ENCODE measurements at regions not wholly inside any gene's neighbourhood (a gene's known extent, or its start where the extent isn't known, plus 50 kb on each side); places are given as distances from the start of the nearest gene placed in this dataset.

- H3K4me1 ChIP-seq (ENCODE audit: control insufficient read depth, insufficient read depth, low read length): no peaks in the 10 kb centered on the region
- TF ChIP-seq CTCF (IDR thresholded peaks at IDR 0.05): no peak
- H3K27ac Mint-ChIP-seq: no peak overlapping the region
- no peak overlapping the region for H3K4me3 ChIP-seq (ENCODE audit: low read length)
- H3K36me3 Mint-ChIP-seq: no peaks in the 10 kb centered on the region
- H3K9me3 Mint-ChIP-seq: peaks cover 3 to 20% of the 10 kb centered on the region in 2 donors
- DNase-seq: no peak
- no peaks in the 10 kb centered on the region for H3K27me3 ChIP-seq (ENCODE audit: control insufficient read depth, insufficient read depth, low read length)
- no peaks in the 10 kb centered on the region for H3K27me3 Mint-ChIP-seq (ENCODE audit: low read depth in 2 of 2)
- no peak overlapping the region for H3K27ac ChIP-seq (ENCODE audit: low read length)
- no peak for ATAC-seq
- H3K36me3 ChIP-seq (ENCODE audit: control insufficient read depth, insufficient read depth, low read length): no peaks in the 10 kb centered on the region
- no peak overlapping the region for H3K4me3 Mint-ChIP-seq
- intact Hi-C loops (cut with micrococcal nuclease): no loop called here
- 89% methylated on average over 2 of the region's 2 CpGs for WGBS (ENCODE audit: insufficient coverage)
- H3K4me1 Mint-ChIP-seq: no peaks in the 10 kb centered on the region
- peaks cover 3% of the 10 kb centered on the region for H3K9me3 ChIP-seq (ENCODE audit: control insufficient read depth, insufficient read depth, low read length)
These were observed 843.9 kb upstream of the AUTS2 start for GRCh38 chr7:68754414-68754813.

- Mint-ChIP-seq H3K27me3 (ENCODE audit: low read depth in 2 of 2) (no peaks in the 10 kb centered on the region), H3K4me3 (no peak overlapping the region), H3K4me1 (no peaks in the 10 kb centered on the region), H3K36me3 (no peaks in the 10 kb centered on the region), H3K27ac (no peak overlapping the region), H3K9me3 (peaks cover 7 to 23% of the 10 kb centered on the region in 2 donors)
- 80% methylated on average over 4 of the region's 4 CpGs for WGBS (ENCODE audit: insufficient coverage)
- DNase-seq (no peak), ATAC-seq (no peak)
- no peaks in the 10 kb centered on the region for H3K4me1 ChIP-seq (ENCODE audit: control insufficient read depth, insufficient read depth, low read length)
- no peaks in the 10 kb centered on the region for H3K27me3 ChIP-seq (ENCODE audit: control insufficient read depth, insufficient read depth, low read length)
- no peak overlapping the region for H3K27ac ChIP-seq (ENCODE audit: low read length)
- H3K36me3 ChIP-seq (ENCODE audit: control insufficient read depth, insufficient read depth, low read length): no peaks in the 10 kb centered on the region
- peaks cover 6% of the 10 kb centered on the region for H3K9me3 ChIP-seq (ENCODE audit: control insufficient read depth, insufficient read depth, low read length)
- TF ChIP-seq CTCF (IDR thresholded peaks at IDR 0.05): no peak
- intact Hi-C loops (cut with micrococcal nuclease): no loop called here
- no peak overlapping the region for H3K4me3 ChIP-seq (ENCODE audit: low read length)
These were observed 841.2 kb upstream of the AUTS2 start for GRCh38 chr7:68756986-68757495.

- Histone ChIP-seq H3K27ac (ENCODE audit: low read length) (no peak overlapping the region), H3K9me3 (ENCODE audit: control insufficient read depth, insufficient read depth, low read length) (peaks cover 16% of the 10 kb centered on the region), H3K27me3 (ENCODE audit: control insufficient read depth, insufficient read depth, low read length) (no peaks in the 10 kb centered on the region), H3K4me1 (ENCODE audit: control insufficient read depth, insufficient read depth, low read length) (no peaks in the 10 kb centered on the region), H3K36me3 (ENCODE audit: control insufficient read depth, insufficient read depth, low read length) (no peaks in the 10 kb centered on the region), H3K4me3 (ENCODE audit: low read length) (no peak overlapping the region)
- 88% methylated on average over 3 of the region's 3 CpGs for WGBS (ENCODE audit: insufficient coverage)
- Mint-ChIP-seq H3K36me3 (no peaks in the 10 kb centered on the region), H3K9me3 (peaks cover 4 to 15% of the 10 kb centered on the region in 2 donors), H3K4me1 (no peaks in the 10 kb centered on the region), H3K4me3 (no peak overlapping the region), H3K27ac (no peak overlapping the region), H3K27me3 (ENCODE audit: low read depth in 2 of 2) (no peaks in the 10 kb centered on the region)
- TF ChIP-seq CTCF (IDR thresholded peaks at IDR 0.05): no peak
- intact Hi-C loops (cut with micrococcal nuclease): no loop called here
- ATAC-seq (no peak), DNase-seq (no peak)
These were observed 837.7 kb upstream of the AUTS2 start for GRCh38 chr7:68760556-68760955.

GRCh38 chr7:68767462-68767861, 830.8 kb upstream of the AUTS2 start:
- WGBS (ENCODE audit: insufficient coverage): 83% methylated on average over 2 of the region's 4 CpGs
- TF ChIP-seq CTCF (IDR thresholded peaks at IDR 0.05): no peak
- Histone ChIP-seq H3K4me1 (ENCODE audit: control insufficient read depth, insufficient read depth, low read length) (no peaks in the 10 kb centered on the region), H3K36me3 (ENCODE audit: control insufficient read depth, insufficient read depth, low read length) (no peaks in the 10 kb centered on the region), H3K27me3 (ENCODE audit: control insufficient read depth, insufficient read depth, low read length) (no peaks in the 10 kb centered on the region), H3K4me3 (ENCODE audit: low read length) (no peak overlapping the region), H3K9me3 (ENCODE audit: control insufficient read depth, insufficient read depth, low read length) (peaks cover 14% of the 10 kb centered on the region), H3K27ac (ENCODE audit: low read length) (no peak overlapping the region)
- Mint-ChIP-seq H3K9me3 (peaks cover 6 to 7% of the 10 kb centered on the region in 2 donors), H3K4me1 (no peaks in the 10 kb centered on the region), H3K27ac (no peak overlapping the region), H3K27me3 (ENCODE audit: low read depth in 2 of 2) (no peaks in the 10 kb centered on the region), H3K4me3 (no peak overlapping the region), H3K36me3 (no peaks in the 10 kb centered on the region)
- DNase-seq (no peak), ATAC-seq (no peak)
- intact Hi-C loops (cut with micrococcal nuclease): no loop called here

All from natural killer cell (primary cell).